Choroid plexus epithelial cell (primary cell): ENCODE measurements at regions not wholly inside any gene's neighbourhood (a gene's known extent, or its start where the extent isn't known, plus 50 kb on each side); places are given as distances from the start of the nearest gene placed in this dataset.
A peak's percentile ranks its signal among the peaks of the same experiment; 100 is the strongest.

Source experiments
- DNase-seq: peaks from one replicate; pipeline ENCODE4 v3.0.0-alpha.2; 2010; ENCODE audit warnings: low read depth
- H3K4me3 ChIP-seq: 2 replicates; pipeline ENCODE4 v1.5.1; 2011; ENCODE audit warnings: low read depth, mild to moderate bottlenecking, control low read depth, low read length, moderate library complexity
- CTCF ChIP-seq: conservative IDR thresholded peaks from 2 replicates; pipeline ENCODE4 v1.5.1; 2011; ENCODE audit warnings: low read depth, mild to moderate bottlenecking, control low read depth, inconsistent platforms, low read length, moderate library complexity

- no peak for TF ChIP-seq CTCF
- H3K4me3 ChIP-seq = no peak overlapping the region
- DNase-seq = peak; percentile 27
Observed at GRCh38 chr6:103672169-103672568, 1187.5 kb downstream of the HACE1 start.

- no peak for DNase-seq
- H3K4me3 ChIP-seq = no peak overlapping the region
- no peak for TF ChIP-seq CTCF
Observed at GRCh38 chr6:103629613-103630012, 1230.1 kb downstream of the HACE1 start.

GRCh38 chr6:103617642-103618041 is 1242.1 kb downstream of the HACE1 start:
- TF ChIP-seq CTCF = no peak
- DNase-seq = no peak
- no peak overlapping the region for H3K4me3 ChIP-seq

GRCh38 chr6:103587722-103588121 is 1272.0 kb downstream of the HACE1 start:
- DNase-seq = no peak
- TF ChIP-seq CTCF = no peak
- H3K4me3 ChIP-seq = no peak overlapping the region

- no peak overlapping the region for H3K4me3 ChIP-seq
- TF ChIP-seq CTCF = no peak
- no peak for DNase-seq
Observed at GRCh38 chr6:103578115-103578514, 1281.6 kb downstream of the HACE1 start.

GRCh38 chr6:103570431-103570830 is 1289.3 kb downstream of the HACE1 start:
- TF ChIP-seq CTCF = no peak
- DNase-seq = no peak
- no peak overlapping the region for H3K4me3 ChIP-seq

GRCh38 chr6:103554911-103555310 is 1304.8 kb downstream of the HACE1 start:
- TF ChIP-seq CTCF = no peak
- no peak for DNase-seq
- no peak overlapping the region for H3K4me3 ChIP-seq
